Keratinocyte (primary cell): ENCODE measurements at regions not wholly inside any gene's neighbourhood (a gene's known extent, or its start where the extent isn't known, plus 50 kb on each side); places are given as distances from the start of the nearest gene placed in this dataset.

Source experiments
- DNase-seq: peaks from one replicate; pipeline ENCODE4 v3.0.0-alpha.2; 2011; ENCODE audit warnings: low read depth, missing footprints, low spot score
- FAIRE-seq: peaks from 2 replicates; lab custom pipeline; 2011; peaks lifted over from hg19 to GRCh38; lab: Jason Lieb, UNC
- H2AFZ ChIP-seq: 2 replicates; pipeline ENCODE4 v1.6.0; 2012; ENCODE audit warnings: low read length, control low read depth, inconsistent platforms; ENCODE audit not compliant: control insufficient read depth
- H3K27ac ChIP-seq: 2 replicates; pipeline ENCODE4 v1.5.1; 2011; ENCODE audit warnings: low read length; ENCODE audit not compliant: control insufficient read depth, insufficient read depth
- H3K27me3 ChIP-seq: 3 replicates; pipeline ENCODE4 v1.6.0; 2011; ENCODE audit warnings: low read length; ENCODE audit not compliant: control insufficient read depth, insufficient read depth; ENCODE audit errors: extremely low read depth
- H3K36me3 ChIP-seq, 2 experiments: 2 replicates in 1 of 2; 3 replicates in 1 of 2; pipeline ENCODE4 v1.5.1; 2011; ENCODE audit warnings: low read length in 2 of 2, mild to moderate bottlenecking in 1 of 2; ENCODE audit not compliant: control insufficient read depth in 2 of 2, insufficient read depth in 2 of 2; ENCODE audit errors: extremely low read depth in 1 of 2
- H3K4me1 ChIP-seq: 3 replicates; pipeline ENCODE4 v1.5.1; 2011; ENCODE audit warnings: low read length; ENCODE audit not compliant: control insufficient read depth, insufficient read depth; ENCODE audit errors: extremely low read depth
- H3K4me2 ChIP-seq: 3 replicates; pipeline ENCODE4 v1.6.0; 2011; ENCODE audit warnings: low read depth, low read length; ENCODE audit not compliant: control insufficient read depth, insufficient read depth; ENCODE audit errors: extremely low read depth
- H3K4me3 ChIP-seq, 3 experiments: fragments of 200-600 bp in 1 of 3; sonication (generic) in 1 of 3; 2 replicates in 2 of 3; 3 replicates in 1 of 3; pipeline ENCODE4 v1.5.1; 2011 to 2016; ENCODE audit warnings: low read length in 3 of 3, mild to moderate bottlenecking in 3 of 3, control low read depth in 2 of 3, inconsistent platforms in 1 of 3, low read depth in 1 of 3, mixed read lengths in 1 of 3, mixed run types in 1 of 3, moderate library complexity in 1 of 3; ENCODE audit not compliant: control insufficient read depth in 2 of 3, insufficient read depth in 2 of 3; ENCODE audit errors: extremely low read depth in 1 of 3
- H3K79me2 ChIP-seq: 2 replicates; pipeline ENCODE4 v1.6.0; 2012; ENCODE audit warnings: low read length; ENCODE audit not compliant: control insufficient read depth, insufficient read depth
- H3K9ac ChIP-seq: 3 replicates; pipeline ENCODE4 v1.6.0; 2011; ENCODE audit warnings: low read length; ENCODE audit not compliant: control insufficient read depth, insufficient read depth; ENCODE audit errors: extremely low read depth
- H3K9me1 ChIP-seq: 3 replicates; pipeline ENCODE4 v1.6.0; 2011; ENCODE audit warnings: low read length; ENCODE audit not compliant: control insufficient read depth, insufficient read depth; ENCODE audit errors: extremely low read depth
- H3K9me3 ChIP-seq: 2 replicates; pipeline ENCODE4 v1.5.1; 2012; ENCODE audit warnings: low read depth, low read length; ENCODE audit not compliant: control insufficient read depth
- H4K20me1 ChIP-seq: 3 replicates; pipeline ENCODE4 v1.6.0; 2011; ENCODE audit warnings: low read length; ENCODE audit not compliant: control insufficient read depth, insufficient read depth; ENCODE audit errors: extremely low read depth
- EZH2 ChIP-seq: IDR thresholded peaks from one replicate; pipeline ENCODE4 v1.6.1; 2012; ENCODE audit warnings: inconsistent platforms, mild to moderate bottlenecking, low read length, moderate library complexity
- dilution Hi-C: fragments of 300-500 bp; cut with MboI; formaldehyde crosslinking; loops from one replicate; pipeline ENCODE4 v1.7.0; 2020; ENCODE audit warnings: low sequenced_read_pairs; ENCODE audit not compliant: extremely low pct_ligation_motif_present
- TF ChIP-seq, protein P1 (sequence below), 3 experiments: IDR thresholded peaks in 1 of 3; conservative IDR thresholded peaks in 1 of 3; optimal IDR thresholded peaks in 1 of 3; 2 replicates in 2 of 3; 3 replicates in 1 of 3; pipeline versions ENCODE3 to v1.5.1; 2011; ENCODE audit warnings: low read length in 3 of 3, mild to moderate bottlenecking in 3 of 3, moderate library complexity in 2 of 3, control low read depth in 1 of 3, inconsistent platforms in 1 of 3; ENCODE audit not compliant: insufficient read depth in 2 of 3; ENCODE audit errors: extremely low read depth in 1 of 3

- no peak overlapping the region for H2AFZ ChIP-seq
- H3K36me3 ChIP-seq = no peaks in the 10 kb centered on the region
- H3K79me2 ChIP-seq = no peaks in the 10 kb centered on the region
- no peaks in the 10 kb centered on the region for H3K27me3 ChIP-seq
- no peak for DNase-seq
- dilution Hi-C loops = no loop called here
- H4K20me1 ChIP-seq = no peaks in the 10 kb centered on the region
- no peak overlapping the region for H3K27ac ChIP-seq
- no peak overlapping the region for H3K9ac ChIP-seq
- no peaks in the 10 kb centered on the region for H3K9me3 ChIP-seq
- H3K4me2 ChIP-seq = no peak overlapping the region
- FAIRE-seq = no peak
- H3K4me3 ChIP-seq = no peak overlapping the region
- H3K9me1 ChIP-seq = no peaks in the 10 kb centered on the region
- H3K4me1 ChIP-seq = no peaks in the 10 kb centered on the region
- TF ChIP-seq EZH2 = no peak
- TF ChIP-seq, protein P1, sequence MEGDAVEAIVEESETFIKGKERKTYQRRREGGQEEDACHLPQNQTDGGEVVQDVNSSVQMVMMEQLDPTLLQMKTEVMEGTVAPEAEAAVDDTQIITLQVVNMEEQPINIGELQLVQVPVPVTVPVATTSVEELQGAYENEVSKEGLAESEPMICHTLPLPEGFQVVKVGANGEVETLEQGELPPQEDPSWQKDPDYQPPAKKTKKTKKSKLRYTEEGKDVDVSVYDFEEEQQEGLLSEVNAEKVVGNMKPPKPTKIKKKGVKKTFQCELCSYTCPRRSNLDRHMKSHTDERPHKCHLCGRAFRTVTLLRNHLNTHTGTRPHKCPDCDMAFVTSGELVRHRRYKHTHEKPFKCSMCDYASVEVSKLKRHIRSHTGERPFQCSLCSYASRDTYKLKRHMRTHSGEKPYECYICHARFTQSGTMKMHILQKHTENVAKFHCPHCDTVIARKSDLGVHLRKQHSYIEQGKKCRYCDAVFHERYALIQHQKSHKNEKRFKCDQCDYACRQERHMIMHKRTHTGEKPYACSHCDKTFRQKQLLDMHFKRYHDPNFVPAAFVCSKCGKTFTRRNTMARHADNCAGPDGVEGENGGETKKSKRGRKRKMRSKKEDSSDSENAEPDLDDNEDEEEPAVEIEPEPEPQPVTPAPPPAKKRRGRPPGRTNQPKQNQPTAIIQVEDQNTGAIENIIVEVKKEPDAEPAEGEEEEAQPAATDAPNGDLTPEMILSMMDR (optimal IDR thresholded peaks at IDR 0.05 in 1 of 3, IDR thresholded peaks at IDR 0.05 in 1 of 3, conservative IDR thresholded peaks at IDR 0.05 in 1 of 3; ENCODE audit: extremely low read depth in 1 of 3, insufficient read depth in 2 of 3, low read length in 3 of 3) = no peak
These were observed 269.7 kb upstream of the LCORL start for GRCh38 chr4:18291256-18291655.

- Histone ChIP-seq H3K36me3 (no peaks in the 10 kb centered on the region), H2AFZ (no peak overlapping the region), H3K79me2 (no peaks in the 10 kb centered on the region), H3K27ac (no peak overlapping the region), H3K9me3 (no peaks in the 10 kb centered on the region), H4K20me1 (no peaks in the 10 kb centered on the region), H3K4me3 (no peak overlapping the region), H3K27me3 (no peaks in the 10 kb centered on the region), H3K4me2 (no peak overlapping the region), H3K4me1 (no peaks in the 10 kb centered on the region), H3K9me1 (no peaks in the 10 kb centered on the region), H3K9ac (no peak overlapping the region)
- no peak for TF ChIP-seq EZH2
- TF ChIP-seq, protein P1 (optimal IDR thresholded peaks at IDR 0.05 in 1 of 3, IDR thresholded peaks at IDR 0.05 in 1 of 3, conservative IDR thresholded peaks at IDR 0.05 in 1 of 3; ENCODE audit: extremely low read depth in 1 of 3, insufficient read depth in 2 of 3, low read length in 3 of 3) = no peak
- dilution Hi-C loops = no loop called here
- FAIRE-seq (no peak), DNase-seq (no peak)
These were observed 263.8 kb upstream of the LCORL start for GRCh38 chr4:18285357-18285756.
